ENCODE measurements at regions not wholly inside any gene's neighbourhood (a gene's known extent, or its start where the extent isn't known, plus 50 kb on each side); places are given as distances from the start of the nearest gene placed in this dataset.

DNA sequence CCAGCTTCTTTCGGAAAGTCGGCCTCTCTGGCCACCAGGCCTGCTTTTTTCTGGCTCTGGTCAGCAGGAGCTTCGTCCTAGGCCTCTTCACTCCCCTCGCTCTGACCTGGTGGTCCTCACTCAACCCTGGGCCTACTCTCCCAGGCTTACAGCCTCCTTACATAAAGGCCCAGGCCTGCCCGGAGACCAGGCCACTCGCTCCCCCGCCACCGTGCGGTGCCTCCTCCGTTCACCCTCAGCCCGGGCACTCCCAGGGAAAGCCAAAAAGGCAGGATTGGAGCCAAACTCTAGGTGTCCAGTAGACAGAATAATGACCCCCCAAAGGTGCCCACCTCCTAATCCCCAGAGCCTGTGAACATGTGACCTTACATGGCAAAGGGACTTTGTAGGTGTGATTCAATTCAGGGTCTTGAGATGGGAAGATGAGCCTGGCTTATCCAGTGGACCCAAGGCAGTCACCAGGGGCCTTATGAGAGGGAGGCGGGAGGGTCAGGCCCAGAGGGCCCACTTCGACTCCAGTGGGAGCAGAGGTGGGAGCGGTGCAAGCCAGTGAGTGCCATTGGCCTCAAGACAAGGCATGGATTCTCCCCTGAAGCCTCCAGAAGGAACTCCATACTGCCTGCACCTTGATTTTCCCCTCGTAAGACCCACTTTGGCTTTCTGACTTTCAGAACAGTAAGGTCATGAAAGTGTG lies 118.6 kb upstream of the PTPN1 start:
- no peak overlapping the region for H3K9ac ChIP-seq (ENCODE audit: low read depth, low read length, poor library complexity, severe bottlenecking)
- no peak overlapping the region for H3K4me2 ChIP-seq (ENCODE audit: low read depth, low read length, poor library complexity, severe bottlenecking)
- H3K9me2 ChIP-seq (replicated peaks; ENCODE audit: low read depth, low read length) = no peaks in the 10 kb centered on the region

DNA sequence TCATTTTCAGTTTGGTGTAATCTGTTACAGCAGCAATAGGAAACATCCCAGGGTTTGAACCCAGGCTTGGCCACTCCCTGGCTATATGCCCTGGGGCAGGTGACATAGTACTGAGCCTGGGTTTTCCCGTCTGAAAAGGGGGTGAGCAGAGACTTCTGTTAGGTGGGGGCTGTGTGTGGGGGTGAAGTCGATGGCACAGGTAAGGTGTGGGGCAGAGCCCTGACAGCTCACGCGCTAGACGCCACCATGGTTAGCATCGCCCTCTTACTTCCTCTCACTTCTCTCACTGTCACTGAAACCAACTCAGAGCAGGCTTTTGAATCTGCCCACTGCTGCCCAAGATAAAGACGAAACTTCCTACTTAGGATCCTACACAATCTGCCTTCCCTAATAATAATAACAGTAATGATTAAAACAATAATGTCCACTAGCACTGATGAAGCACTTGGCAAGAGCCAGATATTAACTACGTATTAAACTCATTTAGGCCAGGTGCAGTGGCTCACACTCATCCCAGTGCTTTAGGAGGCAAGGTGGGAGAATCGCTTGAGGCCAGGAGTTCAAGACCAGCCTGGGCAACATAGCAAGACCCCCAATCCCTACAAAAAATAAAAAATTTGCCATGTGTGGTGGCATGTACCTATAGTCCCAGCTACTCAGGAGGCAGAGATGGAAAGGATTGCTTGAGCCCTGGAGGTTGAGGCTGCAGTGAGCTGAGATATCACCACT lies 117.9 kb upstream of the PTPN1 start:
- Histone ChIP-seq H3K9ac (ENCODE audit: low read depth, low read length, poor library complexity, severe bottlenecking) (no peak overlapping the region), H3K4me2 (ENCODE audit: low read depth, low read length, poor library complexity, severe bottlenecking) (no peak overlapping the region)
- no peak for TF ChIP-seq EZH2phosphoT487 (IDR thresholded peaks at IDR 0.05; ENCODE audit: borderline replicate concordance)
- TF ChIP-seq, protein P1, sequence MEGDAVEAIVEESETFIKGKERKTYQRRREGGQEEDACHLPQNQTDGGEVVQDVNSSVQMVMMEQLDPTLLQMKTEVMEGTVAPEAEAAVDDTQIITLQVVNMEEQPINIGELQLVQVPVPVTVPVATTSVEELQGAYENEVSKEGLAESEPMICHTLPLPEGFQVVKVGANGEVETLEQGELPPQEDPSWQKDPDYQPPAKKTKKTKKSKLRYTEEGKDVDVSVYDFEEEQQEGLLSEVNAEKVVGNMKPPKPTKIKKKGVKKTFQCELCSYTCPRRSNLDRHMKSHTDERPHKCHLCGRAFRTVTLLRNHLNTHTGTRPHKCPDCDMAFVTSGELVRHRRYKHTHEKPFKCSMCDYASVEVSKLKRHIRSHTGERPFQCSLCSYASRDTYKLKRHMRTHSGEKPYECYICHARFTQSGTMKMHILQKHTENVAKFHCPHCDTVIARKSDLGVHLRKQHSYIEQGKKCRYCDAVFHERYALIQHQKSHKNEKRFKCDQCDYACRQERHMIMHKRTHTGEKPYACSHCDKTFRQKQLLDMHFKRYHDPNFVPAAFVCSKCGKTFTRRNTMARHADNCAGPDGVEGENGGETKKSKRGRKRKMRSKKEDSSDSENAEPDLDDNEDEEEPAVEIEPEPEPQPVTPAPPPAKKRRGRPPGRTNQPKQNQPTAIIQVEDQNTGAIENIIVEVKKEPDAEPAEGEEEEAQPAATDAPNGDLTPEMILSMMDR (conservative IDR thresholded peaks at IDR 0.05; ENCODE audit: low read length) = no peak

More for the DNA sequence above, 118.6 kb upstream of the PTPN1 start:
- no peaks in the 10 kb centered on the region for H3K27me3 ChIP-seq (ENCODE audit: insufficient read depth, low read length, poor library complexity, severe bottlenecking)
- peaks cover 13% of the 10 kb centered on the region for H3K4me1 ChIP-seq (ENCODE audit: insufficient read depth, low read length, poor library complexity, severe bottlenecking)
- H3K36me3 ChIP-seq (ENCODE audit: insufficient read depth, low read length) = no peaks in the 10 kb centered on the region
- no peak overlapping the region for H3K4me3 ChIP-seq (ENCODE audit: low read length, poor library complexity, severe bottlenecking)
- no peaks in the 10 kb centered on the region for H4K20me1 ChIP-seq (ENCODE audit: insufficient read depth, low read length, poor library complexity, severe bottlenecking)
- H3K9me3 ChIP-seq (ENCODE audit: insufficient read depth, low read depth, low read length) = no peaks in the 10 kb centered on the region
- no peaks in the 10 kb centered on the region for H3F3A ChIP-seq (ENCODE audit: low read depth)
- H3K79me2 ChIP-seq (ENCODE audit: insufficient read depth, low read length) = no peaks in the 10 kb centered on the region
- TF ChIP-seq, protein P1 (conservative IDR thresholded peaks at IDR 0.05; ENCODE audit: low read length) = no peak
- TF ChIP-seq EZH2phosphoT487 (IDR thresholded peaks at IDR 0.05; ENCODE audit: borderline replicate concordance) = no peak
- H2AFZ ChIP-seq (ENCODE audit: low read length) = no peak overlapping the region

DNA sequence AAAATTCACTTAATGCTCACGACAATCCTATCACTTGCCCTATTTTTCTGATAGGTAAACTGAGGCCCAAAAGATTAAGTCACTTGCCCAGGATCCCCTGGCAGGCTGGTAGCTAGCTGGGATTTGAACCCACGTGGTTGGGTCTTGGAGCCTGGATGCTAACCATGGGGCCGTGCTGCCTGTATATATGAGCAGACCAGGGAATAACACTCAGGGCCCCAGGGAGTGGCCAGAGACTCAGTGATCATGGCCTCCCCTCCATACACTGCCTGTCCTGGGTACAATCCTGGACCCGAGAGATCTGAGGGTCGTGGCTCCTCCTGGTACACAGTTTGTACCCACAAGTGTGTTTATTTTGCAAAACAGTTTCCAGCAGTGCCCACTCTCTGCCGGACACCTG lies 116.9 kb upstream of the PTPN1 start:
- Histone ChIP-seq H3K9ac (ENCODE audit: low read depth, low read length, poor library complexity, severe bottlenecking) (no peak overlapping the region), H3K4me2 (ENCODE audit: low read depth, low read length, poor library complexity, severe bottlenecking) (no peak overlapping the region), H3K9me3 (ENCODE audit: insufficient read depth, low read depth, low read length) (no peaks in the 10 kb centered on the region), H3K36me3 (ENCODE audit: insufficient read depth, low read length) (no peaks in the 10 kb centered on the region), H3K9me2 (replicated peaks; ENCODE audit: low read depth, low read length) (no peaks in the 10 kb centered on the region), H3K27me3 (ENCODE audit: insufficient read depth, low read length, poor library complexity, severe bottlenecking) (no peaks in the 10 kb centered on the region), H3K4me3 (ENCODE audit: low read length, poor library complexity, severe bottlenecking) (no peak overlapping the region), H3K4me1 (ENCODE audit: insufficient read depth, low read length, poor library complexity, severe bottlenecking) (no peaks in the 10 kb centered on the region), H2AFZ (ENCODE audit: low read length) (no peak overlapping the region), H4K20me1 (ENCODE audit: insufficient read depth, low read length, poor library complexity, severe bottlenecking) (no peaks in the 10 kb centered on the region), H3K79me2 (ENCODE audit: insufficient read depth, low read length) (no peaks in the 10 kb centered on the region), H3F3A (ENCODE audit: low read depth) (no peaks in the 10 kb centered on the region)
- TF ChIP-seq EZH2phosphoT487 (IDR thresholded peaks at IDR 0.05; ENCODE audit: borderline replicate concordance) = no peak
- TF ChIP-seq, protein P1 (conservative IDR thresholded peaks at IDR 0.05; ENCODE audit: low read length) = no peak

More for the DNA sequence above, 117.9 kb upstream of the PTPN1 start:
- H2AFZ ChIP-seq (ENCODE audit: low read length) = no peak overlapping the region
- H3K4me3 ChIP-seq (ENCODE audit: low read length, poor library complexity, severe bottlenecking) = no peak overlapping the region
- no peaks in the 10 kb centered on the region for H3K9me3 ChIP-seq (ENCODE audit: insufficient read depth, low read depth, low read length)
- H3K36me3 ChIP-seq (ENCODE audit: insufficient read depth, low read length) = no peaks in the 10 kb centered on the region
- H3K4me1 ChIP-seq (ENCODE audit: insufficient read depth, low read length, poor library complexity, severe bottlenecking) = peaks cover 9% of the 10 kb centered on the region
- H3K27me3 ChIP-seq (ENCODE audit: insufficient read depth, low read length, poor library complexity, severe bottlenecking) = no peaks in the 10 kb centered on the region
- H3F3A ChIP-seq (ENCODE audit: low read depth) = no peaks in the 10 kb centered on the region
- H3K79me2 ChIP-seq (ENCODE audit: insufficient read depth, low read length) = no peaks in the 10 kb centered on the region
- H3K9me2 ChIP-seq (replicated peaks; ENCODE audit: low read depth, low read length) = no peaks in the 10 kb centered on the region
- H4K20me1 ChIP-seq (ENCODE audit: insufficient read depth, low read length, poor library complexity, severe bottlenecking) = no peaks in the 10 kb centered on the region

Measured in Loucy (cell line).